ENCODE measurements at regions not wholly inside any gene's neighbourhood (a gene's known extent, or its start where the extent isn't known, plus 50 kb on each side); places are given as distances from the start of the nearest gene placed in this dataset.

DNA sequence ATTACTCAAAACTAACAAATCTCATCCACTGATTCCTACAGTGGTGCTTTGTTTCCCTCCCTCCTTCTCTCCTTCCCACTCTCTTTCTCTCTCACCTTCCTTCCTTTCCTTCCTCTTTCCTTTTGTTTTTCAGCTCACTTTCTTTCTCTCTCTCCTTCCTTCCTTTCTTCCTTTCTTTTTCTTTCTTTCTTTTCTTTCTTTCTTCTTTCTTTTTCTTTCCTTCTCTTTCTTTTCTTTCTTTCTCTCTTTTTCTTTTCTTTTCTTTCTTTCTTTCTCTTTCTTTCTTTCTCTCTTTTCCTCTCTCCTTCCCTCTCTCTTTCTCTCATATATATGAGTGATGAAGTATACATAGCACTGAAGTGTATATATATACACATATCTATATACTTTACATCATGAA is 241.4 kb downstream of the CENPW start:
- no peak overlapping the region for H3K4me3 Mint-ChIP-seq
- ATAC-seq (ENCODE audit: low read depth in 2 of 2) = no peak
- peak overlapping the region in 1 of 6 donors; percentile 35 for H3K27ac Mint-ChIP-seq
- no peaks in the 10 kb centered on the region for H3K4me1 Mint-ChIP-seq
- H3K9me3 Mint-ChIP-seq = peaks cover 0 to 4% (median 2%) of the 10 kb centered on the region in 7 donors
- H3K36me3 Mint-ChIP-seq = no peaks in the 10 kb centered on the region
- no peak for DNase-seq
- H3K27me3 Mint-ChIP-seq = no peaks in the 10 kb centered on the region

- Mint-ChIP-seq H3K4me1 (no peaks in the 10 kb centered on the region), H3K27me3 (no peaks in the 10 kb centered on the region), H3K27ac (no peak overlapping the region), H3K4me3 (no peak overlapping the region), H3K9me3 (peaks cover 0 to 13% (median 3%) of the 10 kb centered on the region in 7 donors), H3K36me3 (no peaks in the 10 kb centered on the region)
- no peak for ATAC-seq (ENCODE audit: low read depth in 2 of 2)
- no peak for DNase-seq
Measured at GRCh38 chr6:126600258-126600916, 260.5 kb downstream of the CENPW start.

- DNase-seq = no peak
- H3K4me3 Mint-ChIP-seq = no peak overlapping the region
Measured at GRCh38 chr6:126603410-126603809, 263.5 kb downstream of the CENPW start.

DNA sequence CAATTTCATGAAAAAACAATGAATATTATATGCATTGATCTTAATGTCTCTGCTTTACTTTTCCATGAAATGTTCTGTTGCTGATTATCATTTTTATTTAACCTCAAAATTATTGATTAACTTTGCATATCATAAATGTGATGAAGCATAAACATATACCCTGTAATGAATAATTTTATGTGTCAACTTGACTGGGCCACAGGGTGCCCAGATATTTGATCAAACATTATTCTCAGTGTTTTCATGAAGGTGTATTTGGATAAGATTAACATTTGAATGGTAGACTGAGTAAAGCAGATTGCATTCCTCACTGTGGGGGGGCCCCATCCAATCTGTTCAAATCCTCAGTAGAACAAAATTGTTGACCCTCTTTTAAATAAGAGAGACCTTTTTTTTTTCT is 265.2 kb downstream of the CENPW start:
- Mint-ChIP-seq H3K9me3 (peaks cover 0 to 16% (median 3%) of the 10 kb centered on the region in 7 donors), H3K4me1 (no peaks in the 10 kb centered on the region), H3K4me3 (no peak overlapping the region), H3K36me3 (no peaks in the 10 kb centered on the region), H3K27me3 (no peaks in the 10 kb centered on the region), H3K27ac (no peak overlapping the region)
- ATAC-seq (ENCODE audit: low read depth in 2 of 2) = no peak
- no peak for DNase-seq

More at GRCh38 chr6:126603410-126603809, 263.5 kb downstream of the CENPW start:
- Mint-ChIP-seq H3K27ac (no peak overlapping the region), H3K27me3 (no peaks in the 10 kb centered on the region), H3K36me3 (no peaks in the 10 kb centered on the region), H3K9me3 (peaks cover 0 to 9% (median 3%) of the 10 kb centered on the region in 7 donors), H3K4me1 (no peaks in the 10 kb centered on the region)
- ATAC-seq (ENCODE audit: low read depth in 2 of 2) = no peak

DNA sequence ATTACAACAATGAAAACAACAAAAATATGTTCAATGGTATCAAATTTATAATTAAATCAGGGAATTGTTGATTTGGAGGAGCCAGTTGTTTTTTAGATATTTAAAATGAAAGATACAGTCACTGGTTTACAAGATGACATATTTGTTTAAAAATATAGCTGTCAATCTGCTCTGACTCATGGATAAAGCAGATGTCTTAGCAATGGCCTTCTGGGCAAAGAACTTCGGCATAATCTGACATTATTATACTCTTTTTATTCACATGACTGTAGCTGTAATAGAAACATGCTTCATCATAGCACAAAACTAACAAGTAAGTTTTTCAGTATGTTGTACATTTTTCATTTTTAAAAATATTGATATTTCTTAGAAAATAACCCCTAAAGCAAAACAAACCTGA is 267.4 kb downstream of the CENPW start:
- Mint-ChIP-seq H3K27ac (no peak overlapping the region), H3K9me3 (peaks cover 3 to 23% (median 7%) of the 10 kb centered on the region in 7 donors), H3K27me3 (no peaks in the 10 kb centered on the region), H3K4me1 (no peaks in the 10 kb centered on the region), H3K4me3 (no peak overlapping the region), H3K36me3 (no peaks in the 10 kb centered on the region)
- ATAC-seq (ENCODE audit: low read depth in 2 of 2) = no peak
- no peak for DNase-seq

DNA sequence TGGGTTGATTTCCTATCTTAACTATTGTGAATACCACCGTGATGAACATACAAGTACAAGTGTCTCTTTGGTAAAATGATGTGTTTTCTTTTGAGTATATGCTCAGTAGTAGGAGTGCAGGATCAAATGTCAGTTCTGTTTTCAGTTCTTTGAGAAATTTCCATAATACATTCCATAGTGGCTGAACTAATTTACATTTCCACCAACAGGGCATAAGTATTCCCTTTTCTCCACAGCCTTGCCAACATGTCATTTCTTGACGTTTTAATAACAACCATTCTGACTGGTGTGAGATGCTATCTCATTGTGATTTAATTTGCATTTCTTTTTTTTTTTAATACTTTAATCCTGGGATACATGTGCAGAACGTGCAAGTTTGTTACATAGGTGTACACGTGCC is 268.8 kb downstream of the CENPW start:
- no peaks in the 10 kb centered on the region for H3K27me3 Mint-ChIP-seq
- H3K27ac Mint-ChIP-seq = no peak overlapping the region
- DNase-seq (no peak), ATAC-seq (ENCODE audit: low read depth in 2 of 2) (no peak)
- no peaks in the 10 kb centered on the region for H3K4me1 Mint-ChIP-seq
- H3K4me3 Mint-ChIP-seq = no peak overlapping the region
- H3K36me3 Mint-ChIP-seq = no peaks in the 10 kb centered on the region
- H3K9me3 Mint-ChIP-seq = peaks cover 6 to 36% (median 11%) of the 10 kb centered on the region in 7 donors

GRCh38 chr6:126614642-126615504 is 275.0 kb downstream of the CENPW start:
- Mint-ChIP-seq H3K27me3 (no peaks in the 10 kb centered on the region), H3K4me1 (no peaks in the 10 kb centered on the region), H3K4me3 (no peak overlapping the region), H3K9me3 (peaks cover 3 to 20% (median 10%) of the 10 kb centered on the region in 7 donors), H3K27ac (no peak overlapping the region), H3K36me3 (no peaks in the 10 kb centered on the region)
- no peak for ATAC-seq (ENCODE audit: low read depth in 2 of 2)
- DNase-seq = no peak

GRCh38 chr6:126616866-126617265 is 277.0 kb downstream of the CENPW start:
- Mint-ChIP-seq H3K27ac (no peak overlapping the region), H3K36me3 (no peaks in the 10 kb centered on the region), H3K4me3 (no peak overlapping the region), H3K27me3 (no peaks in the 10 kb centered on the region), H3K4me1 (no peaks in the 10 kb centered on the region), H3K9me3 (peaks cover 3 to 17% (median 6%) of the 10 kb centered on the region in 7 donors)
- DNase-seq (no peak), ATAC-seq (ENCODE audit: low read depth in 2 of 2) (no peak)

DNA sequence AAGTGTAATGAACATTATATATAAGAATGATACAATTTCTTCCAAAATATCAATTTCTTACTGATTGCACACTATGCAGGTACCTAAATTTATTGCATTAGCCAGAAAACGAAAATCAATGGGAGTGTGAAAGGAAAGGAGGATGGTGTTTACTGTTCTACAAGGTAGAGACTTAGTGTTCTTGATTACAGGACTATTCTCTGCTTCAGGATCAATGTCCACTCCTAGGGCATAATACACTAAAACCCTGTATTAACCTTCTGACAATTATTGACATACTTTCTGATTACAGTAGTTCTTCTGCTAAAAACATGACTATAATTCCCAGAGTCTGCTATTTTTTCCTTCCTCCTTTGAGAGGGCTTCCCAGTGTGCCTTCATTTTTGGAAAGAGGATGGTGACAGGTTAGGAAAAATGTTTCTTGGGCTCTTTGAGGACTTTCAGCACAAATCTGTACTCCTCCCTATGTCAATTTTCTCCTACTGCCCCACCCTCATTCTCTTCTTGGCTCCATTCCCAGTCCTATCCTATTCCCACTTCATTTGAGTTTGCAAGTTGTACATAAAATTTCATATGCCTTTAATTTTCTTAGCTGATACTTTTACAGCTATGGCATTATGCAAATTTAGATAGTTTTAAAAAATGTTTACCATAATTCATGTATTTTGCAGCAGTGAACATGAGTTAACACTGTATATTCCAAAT is 278.9 kb downstream of the CENPW start:
- Mint-ChIP-seq H3K27me3 (no peaks in the 10 kb centered on the region), H3K27ac (no peak overlapping the region), H3K36me3 (no peaks in the 10 kb centered on the region), H3K9me3 (peaks cover 0 to under 1% (median 0%) of the 10 kb centered on the region in 7 donors), H3K4me1 (no peaks in the 10 kb centered on the region), H3K4me3 (peak overlapping the region in 1 of 8 donors; percentile 23)
- ATAC-seq (ENCODE audit: low read depth in 2 of 2) = no peak
- no peak for DNase-seq

DNA sequence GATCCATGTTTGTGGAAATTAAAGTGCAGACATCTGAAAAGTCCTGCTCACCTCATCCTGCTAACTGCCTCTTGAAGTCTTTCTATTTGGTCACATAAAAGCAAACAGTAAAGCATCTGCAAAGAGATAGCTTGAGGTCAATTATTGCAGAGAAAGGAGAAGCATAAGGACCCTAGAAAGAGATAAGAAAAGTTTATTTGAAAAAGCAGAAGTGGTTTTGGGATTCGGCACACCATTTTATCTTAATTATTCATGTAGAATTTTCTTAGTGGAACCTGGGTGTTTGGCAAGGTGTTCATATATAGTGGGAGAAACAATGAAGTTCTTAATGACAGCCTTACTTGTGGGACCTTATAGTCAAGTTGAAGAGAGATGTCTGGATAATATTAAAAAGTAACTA is 280.8 kb downstream of the CENPW start:
- DNase-seq = no peak
- no peaks in the 10 kb centered on the region for H3K36me3 Mint-ChIP-seq
- no peaks in the 10 kb centered on the region for H3K9me3 Mint-ChIP-seq
- no peak for ATAC-seq (ENCODE audit: low read depth in 2 of 2)
- H3K27me3 Mint-ChIP-seq = no peaks in the 10 kb centered on the region
- no peak overlapping the region for H3K27ac Mint-ChIP-seq
- no peaks in the 10 kb centered on the region for H3K4me1 Mint-ChIP-seq
- no peak overlapping the region for H3K4me3 Mint-ChIP-seq

DNA sequence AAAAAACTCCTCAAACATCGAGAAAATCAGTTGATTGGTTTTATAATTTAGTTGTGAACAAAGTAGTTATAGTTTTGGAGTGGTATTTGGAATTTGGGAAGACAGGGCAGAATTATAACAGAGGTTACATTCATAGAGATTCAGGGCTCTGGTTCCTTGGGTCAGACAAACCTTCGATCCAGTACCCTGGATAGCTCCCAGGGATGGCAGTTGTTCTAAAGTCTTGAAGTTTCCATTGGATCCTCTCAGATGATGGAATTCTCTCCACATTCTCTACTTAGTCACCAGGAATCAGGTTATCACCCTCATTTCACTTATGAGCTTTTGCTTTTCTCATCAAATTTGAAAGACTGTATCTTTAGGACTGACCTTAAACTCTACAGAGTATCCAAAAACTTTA is 285.1 kb downstream of the CENPW start:
- DNase-seq = no peak
- H3K27ac Mint-ChIP-seq = no peak overlapping the region
- peaks cover 0 to 2% (median 0%) of the 10 kb centered on the region in 7 donors for H3K9me3 Mint-ChIP-seq
- no peak for ATAC-seq (ENCODE audit: low read depth in 2 of 2)
- no peaks in the 10 kb centered on the region for H3K36me3 Mint-ChIP-seq
- peaks cover 0 to 4% (median 0%) of the 10 kb centered on the region in 3 donors for H3K27me3 Mint-ChIP-seq
- no peak overlapping the region for H3K4me3 Mint-ChIP-seq
- H3K4me1 Mint-ChIP-seq = no peaks in the 10 kb centered on the region

DNA sequence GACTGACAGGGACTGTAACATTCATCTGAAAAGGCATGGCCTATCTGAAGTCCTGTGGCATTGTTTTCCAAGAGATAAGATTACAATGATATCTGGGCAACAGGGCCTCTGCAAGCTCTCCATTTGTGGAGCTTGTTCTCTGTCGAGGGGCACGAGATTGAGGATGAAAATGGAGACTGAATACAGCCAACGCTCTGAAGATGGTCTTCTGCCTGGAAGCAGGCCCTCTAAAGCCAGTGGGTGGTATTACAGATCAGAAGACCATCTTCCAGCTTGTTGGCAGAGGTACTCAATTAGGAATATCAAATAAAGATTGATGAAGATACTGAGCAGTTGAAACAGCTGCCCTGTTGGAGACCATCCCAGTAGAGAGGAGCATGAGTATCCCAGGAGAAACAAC is 288.2 kb downstream of the CENPW start:
- Mint-ChIP-seq H3K27ac (no peak overlapping the region), H3K36me3 (no peaks in the 10 kb centered on the region), H3K4me3 (no peak overlapping the region), H3K4me1 (no peaks in the 10 kb centered on the region), H3K27me3 (peaks cover 0 to 4% (median 0%) of the 10 kb centered on the region in 3 donors), H3K9me3 (peaks cover 0 to 2% (median 0%) of the 10 kb centered on the region in 7 donors)
- no peak for DNase-seq
- ATAC-seq (ENCODE audit: low read depth in 2 of 2) = no peak

- peaks cover 0 to 2% (median 0%) of the 10 kb centered on the region in 7 donors for H3K9me3 Mint-ChIP-seq
- H3K36me3 Mint-ChIP-seq = no peaks in the 10 kb centered on the region
- H3K4me3 Mint-ChIP-seq = no peak overlapping the region
Measured at GRCh38 chr6:126631363-126631762, 291.4 kb downstream of the CENPW start.

More at GRCh38 chr6:126631363-126631762, 291.4 kb downstream of the CENPW start:
- Mint-ChIP-seq H3K27me3 (peaks cover 0 to 3% (median 0%) of the 10 kb centered on the region in 3 donors), H3K27ac (no peak overlapping the region), H3K4me1 (no peaks in the 10 kb centered on the region)
- no peak for ATAC-seq (ENCODE audit: low read depth in 2 of 2)
- DNase-seq = no peak
